ENCODE measurements at regions not wholly inside any gene's neighbourhood (a gene's known extent, or its start where the extent isn't known, plus 50 kb on each side); places are given as distances from the start of the nearest gene placed in this dataset.
"Not testable (repeated sequence)": the region's sequence is repeated elsewhere in the genome, so short reads cannot be mapped to it uniquely, and the experiment has no call there.

- DNase-seq: no peak
Measured at GRCh38 chr11:87967459-87967858, 207.8 kb downstream of the RAB38 start.

GRCh38 chr11:87966694-87967093, 208.5 kb downstream of the RAB38 start:
- DNase-seq: no peak

DNA sequence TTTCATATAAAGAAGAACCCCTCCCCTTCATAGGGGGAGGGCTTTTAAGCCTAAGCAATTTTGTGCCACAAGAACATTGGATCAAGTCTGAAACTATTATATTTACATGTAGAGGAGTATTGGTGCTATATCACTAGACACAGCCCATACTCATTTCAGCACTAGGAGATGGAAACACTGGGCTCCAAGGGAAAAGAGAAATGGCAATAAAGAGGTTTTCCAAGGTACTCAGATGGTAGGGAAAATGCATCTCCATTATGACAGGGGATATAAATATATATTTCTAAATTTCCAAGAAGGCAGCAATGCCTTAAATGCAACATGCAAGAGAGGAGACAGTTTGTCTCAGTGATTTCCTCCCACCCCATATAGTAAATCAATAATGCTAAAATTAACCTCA, 209.0 kb downstream of the RAB38 start:
- no peak for DNase-seq

DNA sequence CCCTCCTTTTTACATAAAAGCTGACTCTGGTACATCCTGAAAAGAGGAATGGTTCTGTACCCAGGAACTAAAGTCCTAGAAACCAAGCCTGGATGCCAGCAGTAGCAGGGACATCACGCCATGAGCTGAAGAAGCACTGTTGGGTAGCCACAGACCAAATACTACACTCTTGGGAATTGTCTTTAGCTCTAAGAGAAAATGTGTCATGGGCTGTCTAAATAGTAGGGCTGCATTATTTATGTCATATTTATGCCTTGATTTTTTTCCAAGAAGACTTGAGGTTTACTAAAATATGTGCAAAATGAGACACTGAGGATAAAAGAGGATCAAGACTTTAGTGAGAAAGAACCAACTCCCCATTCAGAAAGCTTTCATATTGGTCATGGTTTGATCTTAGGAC, 213.6 kb downstream of the RAB38 start:
- DNase-seq: no peak

DNA sequence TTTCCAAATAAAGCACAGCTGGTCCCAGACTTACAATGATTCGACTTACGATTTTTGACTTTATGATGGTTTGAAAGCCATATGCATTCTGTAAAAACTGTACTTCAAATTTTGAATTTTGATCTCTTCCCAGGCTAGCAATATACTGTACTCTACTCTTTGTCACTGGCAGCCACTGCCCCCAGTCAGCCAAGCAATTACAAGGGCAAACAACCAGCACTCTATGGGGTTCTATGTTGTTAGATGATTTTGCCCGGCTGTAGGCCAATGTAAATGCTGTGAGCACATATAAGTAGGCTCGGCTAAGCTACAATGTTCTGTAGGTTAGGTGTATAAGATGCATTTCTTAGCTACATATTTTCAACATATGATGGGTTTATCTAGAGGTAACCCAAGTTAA, 217.3 kb downstream of the RAB38 start:
- no peak for DNase-seq

DNA sequence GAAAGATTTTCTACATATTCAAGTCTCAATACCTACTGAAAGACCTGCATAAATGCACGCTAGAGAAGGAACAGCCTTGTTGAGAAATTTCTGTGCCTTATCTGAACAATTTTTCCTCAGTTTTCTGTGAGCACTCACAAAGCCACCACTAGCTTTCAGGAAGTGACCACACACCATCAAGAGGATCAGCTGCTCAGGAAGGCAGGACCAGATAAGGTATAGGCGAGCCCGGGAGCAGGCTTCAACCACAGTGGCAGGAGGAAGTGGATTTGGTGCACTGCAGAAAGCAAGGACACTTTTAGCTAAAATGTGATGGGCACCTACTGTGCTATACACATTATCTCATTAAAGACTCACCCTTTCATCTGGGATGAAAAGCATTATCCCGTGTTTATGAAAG, 220.8 kb downstream of the RAB38 start:
- no peak for DNase-seq

GRCh38 chr11:87942786-87943185, 232.5 kb downstream of the RAB38 start:
- DNase-seq: no peak

DNA sequence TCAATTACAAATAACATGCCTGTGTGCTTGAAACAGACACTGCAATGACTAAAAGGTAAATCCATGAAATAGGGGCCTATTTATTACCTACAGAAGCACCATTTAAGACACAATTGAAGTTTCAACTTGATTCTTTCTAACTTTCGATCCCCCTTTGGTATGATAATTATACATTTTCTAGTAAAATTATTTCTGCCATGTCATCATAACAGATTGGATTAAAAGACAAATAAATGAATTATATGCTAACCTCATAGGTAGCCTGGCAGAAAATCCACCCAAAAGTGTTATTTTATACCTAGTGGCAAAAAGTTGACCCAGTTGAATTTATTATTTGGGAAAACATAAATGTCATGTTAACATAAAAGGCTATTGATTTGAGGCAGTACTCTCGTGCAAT, 241.1 kb downstream of the RAB38 start:
- DNase-seq: no peak

DNA sequence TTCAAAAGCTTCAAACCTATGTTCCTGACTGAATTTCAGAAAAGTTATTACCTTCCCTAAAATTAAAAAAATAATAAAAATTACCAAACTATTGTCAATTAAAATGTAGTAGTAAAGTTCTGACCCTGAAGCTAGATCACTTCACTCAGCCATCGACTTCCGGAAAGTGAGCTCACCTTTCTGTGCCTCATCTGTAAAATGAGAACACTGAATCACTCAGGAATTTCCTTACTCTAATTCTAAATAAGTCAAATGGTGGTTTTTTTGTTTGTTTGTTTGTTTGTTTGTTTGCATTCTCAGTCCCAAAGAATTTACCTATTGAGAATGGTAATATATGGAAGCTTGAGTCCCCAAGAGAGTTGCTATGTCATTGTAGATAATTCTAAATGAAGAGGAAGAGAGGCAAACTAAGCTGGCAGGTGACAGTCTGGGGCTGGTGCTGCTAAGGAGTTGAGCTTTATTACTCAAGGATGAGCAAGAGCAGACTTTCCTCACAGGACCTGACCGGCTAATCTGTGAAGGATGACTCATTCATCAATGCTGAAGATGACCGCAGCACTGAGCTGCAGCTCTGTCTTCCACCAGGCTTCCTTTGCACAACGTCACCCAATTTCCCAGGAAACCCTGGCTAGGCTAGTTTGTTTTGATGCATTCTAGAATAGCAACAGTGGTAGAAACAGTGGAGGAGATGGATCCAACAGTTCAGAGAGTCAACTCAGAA, 248.8 kb downstream of the RAB38 start:
- no peak for DNase-seq

DNA sequence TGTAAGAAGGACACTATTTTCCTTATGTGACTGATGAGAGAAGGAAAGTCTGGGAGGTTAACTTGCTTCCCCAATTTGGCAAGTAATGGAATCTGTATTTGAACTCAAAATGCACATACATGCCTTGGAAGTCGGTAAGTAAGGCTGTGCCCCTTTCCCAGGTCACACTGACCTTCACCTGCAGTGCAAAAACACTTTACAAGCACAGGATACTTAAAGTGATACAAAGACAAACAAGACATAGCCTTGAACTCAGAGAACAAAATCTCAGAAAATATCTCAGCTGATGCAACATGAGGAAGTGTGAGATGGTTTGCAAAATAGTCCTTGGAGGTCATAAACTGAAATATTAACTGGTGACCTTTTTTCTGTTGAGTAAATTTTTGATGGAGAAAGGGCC, 251.1 kb downstream of the RAB38 start:
- DNase-seq: no peak

GRCh38 chr11:87917111-87917510, 258.1 kb downstream of the RAB38 start:
- DNase-seq: no peak

GRCh38 chr11:87909178-87909577, 266.1 kb downstream of the RAB38 start:
- DNase-seq: no peak

GRCh38 chr11:87908086-87908485, 267.2 kb downstream of the RAB38 start:
- DNase-seq: no peak

- DNase-seq: no peak
Measured at GRCh38 chr11:87903345-87903744, 271.9 kb downstream of the RAB38 start.

DNA sequence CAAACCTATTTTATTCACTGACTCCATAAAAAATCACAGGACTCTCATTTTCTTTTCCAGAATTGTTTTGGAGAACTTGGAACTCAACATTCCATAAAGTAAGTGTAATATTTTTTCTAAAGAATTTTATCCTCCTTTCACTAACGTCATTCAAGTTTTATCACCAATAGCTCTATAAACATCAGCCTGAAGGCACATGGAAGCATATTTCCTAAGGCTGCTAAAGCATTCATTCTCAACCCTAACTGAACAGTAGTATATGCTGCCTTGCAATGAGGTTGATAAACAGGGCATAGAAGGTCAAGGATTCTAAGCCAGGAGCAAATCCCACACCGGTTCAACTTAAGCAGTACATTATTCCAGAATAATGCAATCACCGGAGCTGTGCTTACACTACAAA, 273.9 kb downstream of the RAB38 start:
- no peak for DNase-seq

- DNase-seq: no peak
Measured at GRCh38 chr11:87897921-87898320, 277.3 kb downstream of the RAB38 start.

GRCh38 chr11:87897071-87897470, 278.2 kb downstream of the RAB38 start:
- DNase-seq: no peak

DNA sequence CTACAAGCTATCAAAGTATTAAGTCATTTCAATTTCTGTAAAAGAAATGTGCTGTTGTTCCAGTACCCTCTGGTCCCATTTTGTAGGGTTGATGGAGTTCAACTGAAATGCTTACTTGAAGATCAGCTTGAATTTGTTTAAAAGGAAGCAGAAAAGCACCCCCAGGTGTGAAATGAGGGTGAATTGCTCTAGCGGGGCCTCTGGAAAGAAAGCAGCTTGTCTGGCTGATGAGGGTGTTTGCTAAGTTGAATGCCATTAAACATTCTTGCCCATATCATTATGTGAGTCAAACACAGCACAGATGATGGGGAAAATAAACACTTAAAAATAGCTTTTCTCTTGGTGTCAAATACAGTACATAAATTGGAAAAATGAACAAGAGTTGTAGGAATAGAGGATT, 280.3 kb downstream of the RAB38 start:
- DNase-seq: no peak

- no peak for DNase-seq
Measured at GRCh38 chr11:87892291-87892690, 283.0 kb downstream of the RAB38 start.

DNA sequence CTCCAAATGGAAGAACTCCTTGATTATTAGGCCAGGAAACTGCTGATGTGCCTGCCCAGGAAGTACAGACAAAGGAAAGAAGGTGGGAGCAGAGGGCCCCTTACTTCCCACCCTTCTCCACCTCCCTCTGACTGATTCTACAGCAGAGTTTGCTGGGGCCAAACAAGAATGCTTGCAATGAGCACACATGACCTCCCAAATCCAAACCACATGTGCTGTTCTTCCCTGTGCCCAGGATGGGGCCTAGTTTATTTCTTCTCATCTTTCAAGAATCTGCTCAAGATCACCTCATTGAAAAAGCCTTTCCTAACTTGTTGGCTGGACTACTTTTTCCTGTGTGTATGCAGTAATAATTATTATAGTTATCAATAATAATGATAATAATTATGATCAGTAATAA, 286.1 kb downstream of the RAB38 start:
- no peak for DNase-seq

- DNase-seq: not testable (repeated sequence)
Measured at GRCh38 chr11:87885084-87885483, 290.2 kb downstream of the RAB38 start.

- no peak for DNase-seq
Measured at GRCh38 chr11:87879118-87879517, 296.1 kb downstream of the RAB38 start.

DNA sequence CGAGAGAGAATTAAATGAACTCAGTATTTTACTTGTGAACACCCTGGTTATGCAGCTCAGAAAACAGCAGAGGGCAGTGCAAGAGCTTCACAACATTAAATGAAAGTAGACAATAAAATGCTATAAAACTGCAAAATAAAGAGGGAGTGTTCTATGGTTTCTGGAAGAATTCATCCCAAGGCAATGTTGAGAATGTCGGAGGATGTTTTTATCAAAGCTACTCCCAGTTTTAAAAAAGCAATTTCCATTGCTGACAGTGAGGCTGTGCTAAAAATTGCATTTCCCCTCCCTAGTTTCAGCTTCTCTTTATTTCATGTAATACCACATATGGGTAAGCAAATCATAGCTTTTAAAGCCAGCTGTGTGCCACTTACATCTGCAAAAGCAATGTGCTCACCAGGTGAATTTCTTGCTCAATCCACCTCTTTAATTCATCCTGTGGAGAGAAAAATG, 296.8 kb downstream of the RAB38 start:
- no peak for DNase-seq

GRCh38 chr11:87871056-87871455, 304.2 kb downstream of the RAB38 start:
- DNase-seq: no peak

- no peak for DNase-seq
Measured at GRCh38 chr11:87870086-87870485, 305.2 kb downstream of the RAB38 start.

Measured in stimulated activated CD4-positive, alpha-beta T cell treated with anti-CD3 and anti-CD28 coated beads, Interleukin-4, amount 100 ng/mL, for 1 hour (primary cell).